ENCODE measurements at regions not wholly inside any gene's neighbourhood (a gene's known extent, or its start where the extent isn't known, plus 50 kb on each side); places are given as distances from the start of the nearest gene placed in this dataset.

- TF ChIP-seq CTCF (IDR thresholded peaks at IDR 0.05) (no peak), POLR2A (IDR thresholded peaks at IDR 0.05) (no peak)
Observed at GRCh38 chr20:60430516-60431001, 472.3 kb downstream of the CDH26 start.

Data from lower leg skin (tissue), 3 donors.